TTC549 (cell line): ENCODE measurements at regions not wholly inside any gene's neighbourhood (a gene's known extent, or its start where the extent isn't known, plus 50 kb on each side); places are given as distances from the start of the nearest gene placed in this dataset.
"Not testable (repeated sequence)": the region's sequence is repeated elsewhere in the genome, so short reads cannot be mapped to it uniquely, and the experiment has no call there.

Source experiments
- FAIRE-seq: peaks from 2 replicates; lab custom pipeline; 2012; peaks lifted over from hg19 to GRCh38; lab: Jason Lieb, UNC

GRCh38 chr6:26720663-26721218 lies 61.2 kb upstream of the ZNF322 start:
- not testable (repeated sequence) for FAIRE-seq

GRCh38 chr6:26730019-26730766 lies 70.6 kb upstream of the ZNF322 start:
- not testable (repeated sequence) for FAIRE-seq

- FAIRE-seq: not testable (repeated sequence)
Measured at GRCh38 chr6:26734776-26735472, 75.4 kb upstream of the ZNF322 start.

- FAIRE-seq: no peak
Measured at GRCh38 chr6:26739811-26740210, 80.3 kb upstream of the ZNF322 start.

- no peak for FAIRE-seq
Measured at GRCh38 chr6:26743157-26743821, 83.7 kb upstream of the ZNF322 start.

- FAIRE-seq: no peak
Measured at GRCh38 chr6:26743941-26744699, 84.6 kb upstream of the ZNF322 start.

GRCh38 chr6:26744837-26745282 lies 85.3 kb upstream of the ZNF322 start:
- FAIRE-seq: not testable (repeated sequence)

- FAIRE-seq: not testable (repeated sequence)
Measured at GRCh38 chr6:26745964-26746363, 86.4 kb upstream of the ZNF322 start.

- FAIRE-seq: not testable (repeated sequence)
Measured at GRCh38 chr6:26749126-26749758, 89.7 kb upstream of the ZNF322 start.

- FAIRE-seq: not testable (repeated sequence)
Measured at GRCh38 chr6:26749759-26750126, 90.2 kb upstream of the ZNF322 start.

GRCh38 chr6:26754212-26754611 lies 94.7 kb upstream of the ZNF322 start:
- no peak for FAIRE-seq

- FAIRE-seq: not testable (repeated sequence)
Measured at GRCh38 chr6:26754801-26755200, 95.3 kb upstream of the ZNF322 start.

- not testable (repeated sequence) for FAIRE-seq
Measured at GRCh38 chr6:26756067-26756805, 96.7 kb upstream of the ZNF322 start.

GRCh38 chr6:26766203-26766902 lies 106.8 kb upstream of the ZNF322 start:
- not testable (repeated sequence) for FAIRE-seq

- not testable (repeated sequence) for FAIRE-seq
Measured at GRCh38 chr6:26770941-26771666, 111.6 kb upstream of the ZNF322 start.

- FAIRE-seq: not testable (repeated sequence)
Measured at GRCh38 chr6:26773414-26773813, 113.9 kb upstream of the ZNF322 start.

- FAIRE-seq: not testable (repeated sequence)
Measured at GRCh38 chr6:26780563-26780962, 121.0 kb upstream of the ZNF322 start.

- FAIRE-seq: not testable (repeated sequence)
Measured at GRCh38 chr6:26795474-26796307, 136.1 kb upstream of the ZNF322 start.
